C4-2B (cell line): ENCODE measurements at regions not wholly inside any gene's neighbourhood (a gene's known extent, or its start where the extent isn't known, plus 50 kb on each side); places are given as distances from the start of the nearest gene placed in this dataset.

ENCODE experiments used
- H3K27ac ChIP-seq: fragments of 450-650 bp; 2 replicates; pipeline ENCODE4 v1.5.1; 2017
- CTCF ChIP-seq: fragments of 450-650 bp; conservative IDR thresholded peaks from 2 replicates; pipeline ENCODE4 v1.5.1; 2017; ENCODE audit warnings: mild to moderate bottlenecking
- ZFX ChIP-seq: fragments of 450-650 bp; IDR thresholded peaks from 2 replicates; pipeline ENCODE4 v1.6.1; 2017

GRCh38 chr7:115758025-115758424 lies 272.5 kb downstream of the TFEC start:
- H3K27ac ChIP-seq, result no peak overlapping the region
- no peak for TF ChIP-seq ZFX
- no peak for TF ChIP-seq CTCF

GRCh38 chr7:115754226-115754625 lies 276.3 kb downstream of the TFEC start:
- no peak for TF ChIP-seq CTCF
- TF ChIP-seq ZFX, result no peak
- no peak overlapping the region for H3K27ac ChIP-seq

GRCh38 chr7:115749924-115750323 lies 280.6 kb downstream of the TFEC start:
- no peak for TF ChIP-seq CTCF
- no peak for TF ChIP-seq ZFX
- no peak overlapping the region for H3K27ac ChIP-seq

- H3K27ac ChIP-seq, result no peak overlapping the region
- peak; percentile 81 for TF ChIP-seq CTCF
- no peak for TF ChIP-seq ZFX
These were observed 282.3 kb downstream of the TFEC start for GRCh38 chr7:115748123-115748738.

GRCh38 chr7:115747174-115747573 lies 283.4 kb downstream of the TFEC start:
- no peak overlapping the region for H3K27ac ChIP-seq
- no peak for TF ChIP-seq ZFX
- TF ChIP-seq CTCF, result no peak

GRCh38 chr7:115740043-115740442 lies 290.5 kb downstream of the TFEC start:
- TF ChIP-seq ZFX (no peak), CTCF (no peak)

GRCh38 chr7:115734641-115735040 lies 295.9 kb downstream of the TFEC start:
- no peak overlapping the region for H3K27ac ChIP-seq
- no peak for TF ChIP-seq CTCF
- TF ChIP-seq ZFX, result no peak

More at GRCh38 chr7:115740043-115740442, 290.5 kb downstream of the TFEC start:
- H3K27ac ChIP-seq, result no peak overlapping the region
